Central memory CD8-positive, alpha-beta T cell (primary cell): ENCODE measurements at regions not wholly inside any gene's neighbourhood (a gene's known extent, or its start where the extent isn't known, plus 50 kb on each side); places are given as distances from the start of the nearest gene placed in this dataset.

Experiments
- ATAC-seq: fragments of 150-1000 bp; cut with Tn5 transposase; replicated peaks from 2 replicates; pipeline ENCODE4 v1.10.0; 2022; ENCODE audit warnings: mild to moderate bottlenecking, moderate FRiP score, moderate number of reproducible peaks; ENCODE audit not compliant: poor library complexity, severe bottlenecking; ENCODE audit errors: extremely low read depth
- DNase-seq, 2 donors: peaks; one replicate each; pipeline ENCODE4 v3.0.0; 2021; ENCODE audit warnings: low spot score in 2 of 2
- H3K27ac Mint-ChIP-seq: one replicate; pipeline ENCODE4 v1.8.0; 2022; ENCODE audit warnings: low read depth, mild to moderate bottlenecking, moderate library complexity, mixed read lengths
- H3K27me3 Mint-ChIP-seq: one replicate; pipeline ENCODE4 v1.8.0; 2022; ENCODE audit warnings: mixed read lengths
- H3K36me3 Mint-ChIP-seq: one replicate; pipeline ENCODE4 v1.8.0; 2022; ENCODE audit warnings: mild to moderate bottlenecking, moderate library complexity, mixed read lengths; ENCODE audit not compliant: insufficient read depth
- H3K4me1 Mint-ChIP-seq: one replicate; pipeline ENCODE4 v1.8.0; 2022; ENCODE audit warnings: mixed read lengths
- H3K4me3 Mint-ChIP-seq: one replicate; pipeline ENCODE4 v1.8.0; 2022; ENCODE audit warnings: mild to moderate bottlenecking, moderate library complexity, mixed read lengths
- H3K9me3 Mint-ChIP-seq: one replicate; pipeline ENCODE4 v1.8.0; 2022; ENCODE audit warnings: mixed read lengths

GRCh38 chr19:28823338-28823961 lies 389.5 kb downstream of the UQCRFS1 start:
- H3K9me3 Mint-ChIP-seq, result no peaks in the 10 kb centered on the region
- no peak overlapping the region for H3K27ac Mint-ChIP-seq
- DNase-seq (no peak), ATAC-seq (no peak)
- peaks cover 15% of the 10 kb centered on the region for H3K27me3 Mint-ChIP-seq
- no peak overlapping the region for H3K4me3 Mint-ChIP-seq
- H3K36me3 Mint-ChIP-seq, result no peaks in the 10 kb centered on the region
- H3K4me1 Mint-ChIP-seq, result no peaks in the 10 kb centered on the region

- H3K9me3 Mint-ChIP-seq, result peaks cover 5% of the 10 kb centered on the region
- no peak overlapping the region for H3K4me3 Mint-ChIP-seq
- DNase-seq (no peak), ATAC-seq (no peak)
- H3K27me3 Mint-ChIP-seq, result peaks cover 16% of the 10 kb centered on the region
- H3K27ac Mint-ChIP-seq, result no peak overlapping the region
- H3K4me1 Mint-ChIP-seq, result no peaks in the 10 kb centered on the region
- no peaks in the 10 kb centered on the region for H3K36me3 Mint-ChIP-seq
Measured at GRCh38 chr19:28820289-28820688, 392.7 kb downstream of the UQCRFS1 start.

- no peak overlapping the region for H3K4me3 Mint-ChIP-seq
- no peaks in the 10 kb centered on the region for H3K4me1 Mint-ChIP-seq
- H3K9me3 Mint-ChIP-seq, result peaks cover 5% of the 10 kb centered on the region
- H3K36me3 Mint-ChIP-seq, result peaks cover 2% of the 10 kb centered on the region
- H3K27me3 Mint-ChIP-seq, result peaks cover 7% of the 10 kb centered on the region
- no peak overlapping the region for H3K27ac Mint-ChIP-seq
- ATAC-seq (no peak), DNase-seq (no peak)
Measured at GRCh38 chr19:28815257-28815656, 397.7 kb downstream of the UQCRFS1 start.

- H3K27ac Mint-ChIP-seq, result no peak overlapping the region
- ATAC-seq, result no peak
- no peak overlapping the region for H3K4me3 Mint-ChIP-seq
- H3K27me3 Mint-ChIP-seq, result peaks cover 58% of the 10 kb centered on the region
- H3K4me1 Mint-ChIP-seq, result no peaks in the 10 kb centered on the region
- peaks cover 6% of the 10 kb centered on the region for H3K9me3 Mint-ChIP-seq
- H3K36me3 Mint-ChIP-seq, result peaks cover 1% of the 10 kb centered on the region
- no peak for DNase-seq
Measured at GRCh38 chr19:28794301-28794700, 418.6 kb downstream of the UQCRFS1 start.

- H3K36me3 Mint-ChIP-seq, result peaks cover 1% of the 10 kb centered on the region
- peaks cover 6% of the 10 kb centered on the region for H3K9me3 Mint-ChIP-seq
- no peak for ATAC-seq
- no peak overlapping the region for H3K4me3 Mint-ChIP-seq
- no peak for DNase-seq
- no peaks in the 10 kb centered on the region for H3K4me1 Mint-ChIP-seq
- no peak overlapping the region for H3K27ac Mint-ChIP-seq
- peaks cover 51% of the 10 kb centered on the region for H3K27me3 Mint-ChIP-seq
Measured at GRCh38 chr19:28793391-28794168, 419.4 kb downstream of the UQCRFS1 start.

- H3K27ac Mint-ChIP-seq, result no peak overlapping the region
- DNase-seq (no peak), ATAC-seq (no peak)
- no peak overlapping the region for H3K4me3 Mint-ChIP-seq
- no peaks in the 10 kb centered on the region for H3K4me1 Mint-ChIP-seq
- H3K27me3 Mint-ChIP-seq, result no peaks in the 10 kb centered on the region
- no peaks in the 10 kb centered on the region for H3K36me3 Mint-ChIP-seq
- peaks cover 18% of the 10 kb centered on the region for H3K9me3 Mint-ChIP-seq
Measured at GRCh38 chr19:28785971-28786370, 427.0 kb downstream of the UQCRFS1 start.

GRCh38 chr19:28764066-28764465 lies 448.9 kb downstream of the UQCRFS1 start:
- ATAC-seq (no peak), DNase-seq (no peak)
- no peak overlapping the region for H3K4me3 Mint-ChIP-seq
- no peaks in the 10 kb centered on the region for H3K36me3 Mint-ChIP-seq
- H3K27ac Mint-ChIP-seq, result no peak overlapping the region
- H3K27me3 Mint-ChIP-seq, result peaks cover 19% of the 10 kb centered on the region
- no peaks in the 10 kb centered on the region for H3K4me1 Mint-ChIP-seq
- H3K9me3 Mint-ChIP-seq, result peaks cover 8% of the 10 kb centered on the region

GRCh38 chr19:28746478-28746877 lies 466.5 kb downstream of the UQCRFS1 start:
- ATAC-seq (no peak), DNase-seq (no peak)
- Mint-ChIP-seq H3K27me3 (peaks cover 12% of the 10 kb centered on the region), H3K4me1 (no peaks in the 10 kb centered on the region), H3K36me3 (no peaks in the 10 kb centered on the region), H3K27ac (no peak overlapping the region), H3K9me3 (no peaks in the 10 kb centered on the region), H3K4me3 (no peak overlapping the region)

GRCh38 chr19:28744943-28745342 lies 468.0 kb downstream of the UQCRFS1 start:
- Mint-ChIP-seq H3K36me3 (no peaks in the 10 kb centered on the region), H3K9me3 (no peaks in the 10 kb centered on the region), H3K4me3 (no peak overlapping the region), H3K4me1 (no peaks in the 10 kb centered on the region), H3K27me3 (no peaks in the 10 kb centered on the region), H3K27ac (no peak overlapping the region)
- no peak for ATAC-seq
- DNase-seq, result no peak

- DNase-seq, result no peak
- ATAC-seq, result no peak
Measured at GRCh38 chr19:28744014-28744413, 468.9 kb downstream of the UQCRFS1 start.

GRCh38 chr19:28737021-28737895 lies 475.7 kb downstream of the UQCRFS1 start:
- ATAC-seq (peak; percentile 36), DNase-seq (no peak)
- Mint-ChIP-seq H3K27me3 (no peaks in the 10 kb centered on the region), H3K4me3 (no peak overlapping the region), H3K9me3 (no peaks in the 10 kb centered on the region), H3K36me3 (no peaks in the 10 kb centered on the region), H3K27ac (peak overlapping the region; percentile 47), H3K4me1 (peaks cover 10% of the 10 kb centered on the region)

More at GRCh38 chr19:28744014-28744413, 468.9 kb downstream of the UQCRFS1 start:
- Mint-ChIP-seq H3K4me3 (no peak overlapping the region), H3K4me1 (no peaks in the 10 kb centered on the region), H3K9me3 (no peaks in the 10 kb centered on the region), H3K27ac (no peak overlapping the region), H3K27me3 (no peaks in the 10 kb centered on the region), H3K36me3 (no peaks in the 10 kb centered on the region)

GRCh38 chr19:28736528-28736927 lies 476.4 kb downstream of the UQCRFS1 start:
- ATAC-seq (no peak), DNase-seq (no peak)
- Mint-ChIP-seq H3K4me1 (peaks cover 10% of the 10 kb centered on the region), H3K36me3 (no peaks in the 10 kb centered on the region), H3K27me3 (no peaks in the 10 kb centered on the region), H3K27ac (peak overlapping the region; percentile 47), H3K4me3 (no peak overlapping the region), H3K9me3 (no peaks in the 10 kb centered on the region)
